GM19397 (cell line): ENCODE measurements at regions not wholly inside any gene's neighbourhood (a gene's known extent, or its start where the extent isn't known, plus 50 kb on each side); places are given as distances from the start of the nearest gene placed in this dataset.

ENCODE experiments used
- ATAC-seq: cut with Tn5 transposase; IDR thresholded peaks from one replicate; pipeline ENCODE4 v1.9.1; 2021; ENCODE audit warnings: mild to moderate bottlenecking, moderate library complexity; ENCODE audit not compliant: unreplicated experiment

DNA sequence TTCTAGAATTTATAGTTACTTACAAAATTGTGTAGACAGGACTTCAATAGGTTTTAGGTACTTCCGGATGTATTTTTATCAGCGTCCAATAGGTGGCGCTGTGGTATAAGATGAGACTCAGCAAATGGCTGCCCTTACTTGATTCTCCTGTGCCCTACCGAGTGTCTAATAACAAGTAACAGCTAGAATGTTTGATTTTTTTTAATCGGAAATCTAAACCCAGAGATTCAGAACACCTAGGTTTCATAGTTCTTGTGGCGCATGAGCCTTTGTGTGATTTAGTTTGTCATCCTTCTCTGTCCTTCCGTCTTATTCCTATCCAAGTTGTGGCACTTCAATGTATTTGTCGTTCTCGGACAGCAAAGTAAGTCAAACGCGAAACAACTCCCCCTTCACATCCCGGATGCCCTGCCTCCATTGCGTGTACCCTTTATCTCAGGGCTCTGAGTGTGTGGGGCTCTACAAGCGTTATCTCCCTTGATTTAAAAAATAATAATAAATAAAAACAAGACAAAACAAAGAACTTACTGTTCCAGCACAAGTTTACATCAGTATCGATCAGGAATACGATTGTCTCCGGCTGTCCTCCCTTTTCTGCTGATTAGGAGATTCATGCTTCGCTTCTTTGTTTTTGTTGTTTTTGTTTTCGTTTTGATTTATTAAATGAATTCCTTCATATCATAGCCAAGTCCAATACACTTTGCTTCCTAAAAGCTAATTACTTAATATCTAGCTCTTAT, 50.7 kb upstream of the SLC30A5 start:
- ATAC-seq = peak; percentile 88

DNA sequence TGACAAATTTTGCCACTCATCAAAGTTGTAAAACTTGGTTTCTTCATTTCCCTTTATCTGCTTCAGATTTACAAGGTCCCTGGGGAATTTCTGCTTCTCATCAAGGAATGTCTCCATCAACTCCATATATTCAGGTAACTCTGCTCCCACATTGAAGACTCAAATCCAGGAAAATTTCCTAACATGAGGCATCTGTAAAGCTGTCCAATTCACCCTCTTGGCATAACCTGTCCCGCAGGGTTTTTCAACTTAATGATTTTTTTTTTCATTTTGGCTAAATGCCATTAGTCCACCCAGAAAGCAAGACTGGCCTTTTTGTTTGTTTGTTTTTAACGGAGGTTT, 50.2 kb upstream of the SLC30A5 start:
- ATAC-seq = no peak
